NOMO-1 treated with DMSO at 0.1 percent for 48 hours (cell line): ENCODE measurements at regions not wholly inside any gene's neighbourhood (a gene's known extent, or its start where the extent isn't known, plus 50 kb on each side); places are given as distances from the start of the nearest gene placed in this dataset.
"Not testable (repeated sequence)": the region's sequence is repeated elsewhere in the genome, so short reads cannot be mapped to it uniquely, and the experiment has no call there.

Experiments used
- DNase-seq: peaks from one replicate; lab custom pipeline; 2025; ENCODE audit not compliant: unreplicated experiment; lab: John Stamatoyannopoulos, UW

DNA sequence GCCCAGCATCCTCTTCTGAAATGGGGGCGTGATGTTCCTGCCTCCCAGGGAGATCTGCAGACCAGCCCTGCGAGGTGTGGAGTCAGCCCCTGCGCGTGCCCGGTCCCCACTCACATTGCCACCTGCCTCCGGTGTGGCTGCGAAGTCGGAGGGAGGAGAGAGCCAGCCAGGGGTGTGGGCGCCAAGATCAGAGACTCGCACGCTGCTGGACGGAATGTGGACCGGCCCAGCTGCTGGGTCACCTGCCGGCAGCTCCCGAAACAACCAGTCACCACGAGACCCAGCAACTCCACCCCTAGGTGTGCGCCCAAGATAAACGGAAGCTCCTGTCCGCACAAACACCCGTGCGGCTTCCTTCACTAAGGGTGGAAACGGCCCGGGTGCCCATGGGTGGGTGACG, 51.1 kb upstream of the EGFL7 start:
- DNase-seq = no peak

DNA sequence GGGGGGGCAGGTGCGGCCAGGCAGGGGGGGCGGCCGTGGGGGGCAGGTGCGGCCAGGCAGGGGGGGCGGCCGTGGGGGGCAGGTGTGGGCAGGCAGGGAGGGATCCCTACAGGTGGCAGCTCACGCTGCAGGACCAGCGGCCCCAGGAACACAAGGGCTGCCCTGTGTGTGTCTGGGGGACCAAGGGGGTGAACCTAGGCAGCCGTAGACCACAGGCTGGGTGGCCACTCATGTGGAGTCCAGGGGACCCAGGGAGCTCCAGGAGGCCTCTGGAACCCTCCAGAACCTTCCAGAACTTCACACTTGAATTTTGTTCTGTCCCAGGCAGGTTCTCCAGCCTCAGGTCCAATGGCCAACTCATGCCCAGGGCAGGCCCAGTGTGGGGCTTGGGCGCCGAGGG, 51.6 kb upstream of the EGFL7 start:
- DNase-seq = no peak

GRCh38 chr9:136610426-136610825, 52.3 kb upstream of the EGFL7 start:
- DNase-seq = no peak

- no peak for DNase-seq
Measured at GRCh38 chr9:136609838-136610311, 52.8 kb upstream of the EGFL7 start.

GRCh38 chr9:136609160-136609475, 53.6 kb upstream of the EGFL7 start:
- DNase-seq = no peak

- no peak for DNase-seq
Measured at GRCh38 chr9:136608348-136609159, 54.2 kb upstream of the EGFL7 start.

- no peak for DNase-seq
Measured at GRCh38 chr9:136607334-136607919, 55.3 kb upstream of the EGFL7 start.

DNA sequence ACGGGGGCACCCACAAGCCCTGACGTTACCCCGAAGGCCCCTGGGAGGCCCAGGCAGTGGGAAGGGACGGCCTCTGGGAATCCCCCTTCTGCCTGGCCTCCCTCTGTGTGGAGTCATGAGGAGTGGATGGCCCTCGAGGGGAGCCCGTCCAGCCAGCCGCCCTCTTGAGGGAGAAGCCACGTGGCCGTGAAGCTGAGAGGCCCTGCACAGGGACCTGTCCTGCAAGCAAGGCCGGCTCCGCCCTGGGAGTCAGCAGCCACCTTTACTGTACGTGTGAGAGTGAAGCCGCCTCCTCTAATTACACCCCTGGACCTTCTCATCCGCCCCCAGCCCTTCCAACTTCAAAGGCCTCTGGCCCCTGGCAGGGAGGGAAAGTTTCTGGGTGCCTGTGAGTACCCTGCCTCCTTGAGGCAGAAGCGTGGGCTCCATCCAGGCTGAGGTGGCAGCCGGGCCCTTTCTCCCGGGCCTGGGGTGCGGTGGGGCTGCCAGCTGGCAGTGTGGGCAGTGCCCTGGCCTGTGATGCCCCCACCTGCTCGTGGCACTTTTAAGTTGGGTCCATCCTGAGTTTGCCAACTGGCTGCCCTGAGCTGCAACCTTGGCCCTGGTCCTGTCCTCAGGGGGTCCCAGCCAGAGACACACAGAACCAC, 55.9 kb upstream of the EGFL7 start:
- DNase-seq = no peak

DNA sequence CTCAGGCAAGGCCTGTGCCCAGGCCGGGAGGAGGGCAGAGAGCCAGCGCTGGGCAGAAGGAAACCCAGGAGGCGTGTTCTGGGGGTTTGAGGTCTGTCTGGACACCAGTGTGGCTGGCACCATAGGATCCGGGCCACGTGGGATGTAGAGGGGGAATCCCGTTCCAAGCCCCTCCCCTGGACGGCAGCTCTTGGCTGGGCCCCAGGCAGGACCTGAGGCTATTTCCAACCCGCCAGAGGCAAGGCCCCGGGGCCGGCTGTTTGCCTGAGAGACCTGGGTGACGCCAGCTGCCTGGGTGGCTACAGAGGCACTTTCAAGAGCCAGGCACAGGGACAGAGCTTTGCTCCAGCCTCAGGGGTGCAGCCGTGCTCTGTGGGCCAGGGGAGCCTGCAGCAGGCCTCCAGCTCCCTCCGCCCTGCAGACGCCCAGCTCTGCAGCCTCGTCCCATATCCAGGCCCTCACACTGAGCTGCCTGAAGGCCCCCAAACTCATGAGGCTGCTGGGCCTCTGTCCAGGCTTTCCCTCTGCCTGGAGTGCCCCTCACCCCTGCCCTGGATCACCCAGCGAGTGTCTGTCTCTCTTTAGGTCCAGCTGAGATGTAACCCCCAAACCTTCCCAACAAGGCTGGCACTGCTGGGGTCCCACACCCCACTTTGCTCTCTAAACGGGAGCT, 56.6 kb upstream of the EGFL7 start:
- DNase-seq = no peak

DNA sequence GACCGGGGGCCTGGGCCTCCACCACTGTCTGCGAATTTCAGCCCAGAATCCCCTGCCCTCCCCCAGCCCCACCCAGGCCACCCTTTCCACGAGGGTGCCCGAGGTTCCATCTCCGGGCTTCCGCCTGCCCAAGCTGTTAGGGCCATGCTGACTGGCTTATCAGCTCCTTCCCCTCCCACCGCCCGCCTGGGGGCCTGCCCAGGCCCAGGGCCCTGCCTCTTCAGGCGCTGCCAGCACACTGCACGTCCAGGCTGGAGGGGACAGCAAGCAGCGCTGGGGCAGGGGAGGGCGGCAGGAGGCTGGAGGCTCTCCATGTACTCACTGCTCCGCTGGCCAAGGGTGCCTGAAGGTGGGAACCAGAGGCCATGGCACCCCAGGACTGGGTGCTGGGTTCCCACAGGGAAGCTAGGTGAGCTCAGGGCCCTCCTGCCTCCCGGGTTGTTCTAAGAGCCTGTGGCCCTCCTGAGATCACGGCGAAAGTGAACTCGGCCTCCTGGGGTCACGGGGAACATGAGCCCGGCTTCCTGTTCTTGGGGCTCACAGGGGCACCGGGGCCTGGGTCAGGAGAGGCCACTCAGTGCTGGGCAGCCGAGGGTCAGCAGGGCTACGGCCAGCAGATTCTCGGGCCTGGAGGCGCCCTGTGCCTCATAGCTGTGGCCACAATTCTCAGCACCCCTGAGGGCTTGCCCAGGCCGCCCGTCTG, 57.7 kb upstream of the EGFL7 start:
- no peak for DNase-seq

DNA sequence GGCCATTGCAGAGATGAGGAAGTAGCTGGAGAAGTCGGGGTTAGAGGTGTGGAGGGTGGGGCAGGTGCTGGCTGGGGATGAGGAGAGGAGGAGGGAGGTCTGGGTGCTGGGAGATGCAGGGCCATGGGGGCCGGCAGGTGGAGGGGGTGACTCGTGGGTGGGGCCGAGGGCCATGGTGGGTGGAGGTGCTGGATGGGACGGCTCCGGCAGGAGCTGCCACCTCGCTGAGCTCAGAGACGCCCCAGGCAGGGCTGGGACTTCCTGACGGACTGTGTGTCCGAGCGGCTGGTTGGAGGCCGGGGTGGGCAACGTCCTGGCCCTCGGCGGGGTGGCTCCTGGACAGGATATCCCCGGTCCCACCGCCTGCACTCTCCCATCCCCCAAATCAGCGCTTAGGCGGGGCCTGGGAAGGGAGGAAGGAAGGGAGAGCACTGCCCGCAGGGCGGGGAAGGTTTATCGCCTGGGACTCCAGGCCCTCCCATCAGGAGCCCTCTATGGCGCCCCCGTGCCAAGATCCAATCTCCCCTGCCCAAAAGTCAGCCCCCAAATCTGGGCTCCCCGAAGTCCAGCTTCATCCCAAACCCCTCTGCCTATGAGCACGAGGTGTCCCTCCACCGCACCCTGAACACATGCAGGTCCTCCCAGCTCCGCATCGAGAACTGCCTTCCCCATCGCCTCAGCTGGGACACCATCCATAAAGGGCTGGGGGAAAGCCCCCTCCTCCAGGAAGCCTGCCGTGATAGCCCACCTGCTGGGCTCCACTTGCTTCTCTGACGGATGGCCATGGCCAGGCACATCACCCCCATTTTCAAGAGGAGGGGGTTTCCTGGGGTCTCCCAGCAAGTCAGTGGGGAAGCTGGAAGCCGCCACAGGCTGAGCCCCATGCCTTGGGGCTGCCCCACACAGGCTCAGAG, 58.3 kb upstream of the NOTCH1 start:
- DNase-seq = peak; percentile 30

- no peak for DNase-seq
Measured at GRCh38 chr9:136603216-136603615, 57.4 kb upstream of the NOTCH1 start.

- DNase-seq = peak; percentile 43
Measured at GRCh38 chr9:136602193-136602885, 56.5 kb upstream of the NOTCH1 start.

DNA sequence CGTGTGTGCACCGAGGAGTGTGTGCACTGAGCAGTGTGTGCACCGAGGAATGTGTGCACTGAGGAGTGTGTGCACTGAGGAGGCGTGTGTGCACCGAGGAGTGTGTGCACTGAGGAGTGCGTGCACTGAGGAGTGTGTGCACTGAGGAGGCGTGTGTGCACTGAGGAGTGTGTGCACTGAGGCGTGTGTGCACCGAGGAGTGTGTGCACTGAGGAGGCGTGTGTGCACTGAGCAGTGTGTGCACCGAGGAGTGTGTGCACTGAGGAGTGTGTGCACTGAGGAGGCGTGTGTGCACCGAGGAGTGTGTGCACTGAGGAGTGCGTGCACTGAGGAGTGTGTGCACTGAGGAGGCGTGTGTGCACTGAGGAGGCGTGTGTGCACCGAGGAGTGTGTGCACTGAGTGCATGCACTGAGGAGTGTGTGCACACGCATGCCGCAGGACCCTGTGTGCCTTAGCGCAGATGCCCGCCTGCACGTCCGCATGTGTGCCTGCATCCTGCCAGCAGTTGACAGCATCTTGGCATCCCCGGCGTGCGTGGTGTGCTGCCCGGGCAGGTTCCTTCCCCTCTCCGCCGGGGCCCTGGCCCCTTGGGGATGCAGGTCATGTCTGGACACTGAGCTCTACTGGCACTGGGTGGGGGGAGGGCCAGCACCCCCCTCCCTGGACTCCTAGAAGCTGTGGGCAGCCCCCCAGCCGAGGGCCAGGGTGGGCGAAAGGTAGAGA, 55.6 kb upstream of the NOTCH1 start:
- not testable (repeated sequence) for DNase-seq

GRCh38 chr9:136599811-136600660, 54.2 kb upstream of the NOTCH1 start:
- no peak for DNase-seq

- DNase-seq = no peak
Measured at GRCh38 chr9:136599074-136599531, 53.3 kb upstream of the NOTCH1 start.

DNA sequence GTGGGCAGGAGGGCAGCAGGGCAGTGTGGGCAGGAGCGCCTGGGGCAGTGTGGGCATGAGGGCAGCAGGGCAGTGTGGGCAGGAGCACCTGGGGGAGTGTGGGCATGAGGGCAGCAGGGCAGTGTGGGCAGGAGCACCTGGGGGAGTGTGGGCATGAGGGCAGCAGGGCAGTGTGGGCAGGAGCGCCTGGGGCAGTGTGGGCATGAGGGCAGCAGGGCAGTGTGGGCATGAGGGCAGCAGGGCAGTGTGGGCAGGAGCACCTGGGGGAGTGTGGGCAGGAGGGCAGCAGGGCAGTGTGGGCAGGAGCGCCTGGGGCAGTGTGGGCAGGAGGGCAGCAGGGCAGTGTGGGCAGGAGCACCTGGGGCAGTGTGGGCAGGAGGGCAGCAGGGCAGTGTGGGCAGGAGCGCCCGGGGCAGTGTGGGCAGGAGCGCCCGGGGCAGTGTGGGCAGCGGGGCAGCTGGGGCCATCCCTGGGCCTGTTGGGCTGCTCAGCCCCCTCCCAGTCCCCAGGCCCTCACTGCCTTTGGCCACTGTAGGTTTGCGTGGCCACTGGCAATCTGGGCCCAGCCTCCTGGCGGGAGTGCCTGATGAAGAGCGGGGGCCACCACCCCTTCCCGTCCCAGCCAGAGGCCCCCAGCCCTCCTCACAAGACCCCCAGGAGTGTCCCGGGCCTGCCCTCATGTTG, 52.7 kb upstream of the NOTCH1 start:
- not testable (repeated sequence) for DNase-seq
